ENCODE measurements at regions not wholly inside any gene's neighbourhood (a gene's known extent, or its start where the extent isn't known, plus 50 kb on each side); places are given as distances from the start of the nearest gene placed in this dataset.

- no peak for TF ChIP-seq POLR2A (IDR thresholded peaks at IDR 0.05; ENCODE audit: low read length)
- no peak for TF ChIP-seq GATA1 (IDR thresholded peaks at IDR 0.05; ENCODE audit: low read depth, low read length)
Observed at GRCh38 chr1:55301912-55302311, 86.7 kb upstream of the USP24 start.

All from erythroblast (primary cell).